ENCODE measurements at regions not wholly inside any gene's neighbourhood (a gene's known extent, or its start where the extent isn't known, plus 50 kb on each side); places are given as distances from the start of the nearest gene placed in this dataset.

- no peak for TF ChIP-seq POLR2AphosphoS5 (IDR thresholded peaks at IDR 0.05; ENCODE audit: low read depth, low read length)
These were observed 395.1 kb downstream of the TRIML1 start for GRCh38 chr4:188534297-188534696.

- TF ChIP-seq TAF1 (IDR thresholded peaks at IDR 0.05; ENCODE audit: borderline replicate concordance, insufficient read depth, low read length), result no peak
- TF ChIP-seq SIN3A (IDR thresholded peaks at IDR 0.05; ENCODE audit: borderline replicate concordance, insufficient read depth, low read length), result no peak
- no peak for TF ChIP-seq FOXP2 (optimal IDR thresholded peaks at IDR 0.05; ENCODE audit: borderline replicate concordance, extremely low read depth, extremely low read length, insufficient read depth)
- no peak for TF ChIP-seq REST (IDR thresholded peaks at IDR 0.05; ENCODE audit: insufficient read depth in 1 of 2, low read depth in 2 of 2, low read length in 2 of 2)
- TF ChIP-seq POLR2AphosphoS5 (IDR thresholded peaks at IDR 0.05; ENCODE audit: low read depth, low read length), result no peak
These were observed 395.7 kb downstream of the TRIML1 start for GRCh38 chr4:188534917-188535316.

GRCh38 chr4:188536826-188537225 is 397.6 kb downstream of the TRIML1 start:
- TF ChIP-seq TAF1 (IDR thresholded peaks at IDR 0.05; ENCODE audit: borderline replicate concordance, insufficient read depth, low read length) (no peak), REST (IDR thresholded peaks at IDR 0.05; ENCODE audit: insufficient read depth in 1 of 2, low read depth in 2 of 2, low read length in 2 of 2) (no peak), SIN3A (IDR thresholded peaks at IDR 0.05; ENCODE audit: borderline replicate concordance, insufficient read depth, low read length) (no peak), FOXP2 (optimal IDR thresholded peaks at IDR 0.05; ENCODE audit: borderline replicate concordance, extremely low read depth, extremely low read length, insufficient read depth) (no peak), POLR2AphosphoS5 (IDR thresholded peaks at IDR 0.05; ENCODE audit: low read depth, low read length) (no peak)

- TF ChIP-seq REST (IDR thresholded peaks at IDR 0.05; ENCODE audit: insufficient read depth in 1 of 2, low read depth in 2 of 2, low read length in 2 of 2) (no peak), FOXP2 (optimal IDR thresholded peaks at IDR 0.05; ENCODE audit: borderline replicate concordance, extremely low read depth, extremely low read length, insufficient read depth) (no peak), TAF1 (IDR thresholded peaks at IDR 0.05; ENCODE audit: borderline replicate concordance, insufficient read depth, low read length) (no peak), POLR2AphosphoS5 (IDR thresholded peaks at IDR 0.05; ENCODE audit: low read depth, low read length) (no peak), SIN3A (IDR thresholded peaks at IDR 0.05; ENCODE audit: borderline replicate concordance, insufficient read depth, low read length) (no peak)
These were observed 411.1 kb downstream of the TRIML1 start for GRCh38 chr4:188550296-188550695.

GRCh38 chr4:188551156-188551555 is 411.9 kb downstream of the TRIML1 start:
- no peak for TF ChIP-seq FOXP2 (optimal IDR thresholded peaks at IDR 0.05; ENCODE audit: borderline replicate concordance, extremely low read depth, extremely low read length, insufficient read depth)
- no peak for TF ChIP-seq POLR2AphosphoS5 (IDR thresholded peaks at IDR 0.05; ENCODE audit: low read depth, low read length)
- TF ChIP-seq SIN3A (IDR thresholded peaks at IDR 0.05; ENCODE audit: borderline replicate concordance, insufficient read depth, low read length), result no peak
- TF ChIP-seq REST (IDR thresholded peaks at IDR 0.05; ENCODE audit: insufficient read depth in 1 of 2, low read depth in 2 of 2, low read length in 2 of 2), result no peak
- TF ChIP-seq TAF1 (IDR thresholded peaks at IDR 0.05; ENCODE audit: borderline replicate concordance, insufficient read depth, low read length), result no peak
